GM19372 (cell line): ENCODE measurements at regions not wholly inside any gene's neighbourhood (a gene's known extent, or its start where the extent isn't known, plus 50 kb on each side); places are given as distances from the start of the nearest gene placed in this dataset.
"Not testable (repeated sequence)": the region's sequence is repeated elsewhere in the genome, so short reads cannot be mapped to it uniquely, and the experiment has no call there.

ENCODE experiments used
- ATAC-seq: cut with Tn5 transposase; IDR thresholded peaks from one replicate; pipeline ENCODE4 v1.9.1; 2021; ENCODE audit warnings: mild to moderate bottlenecking, low read depth, moderate library complexity; ENCODE audit not compliant: unreplicated experiment

DNA sequence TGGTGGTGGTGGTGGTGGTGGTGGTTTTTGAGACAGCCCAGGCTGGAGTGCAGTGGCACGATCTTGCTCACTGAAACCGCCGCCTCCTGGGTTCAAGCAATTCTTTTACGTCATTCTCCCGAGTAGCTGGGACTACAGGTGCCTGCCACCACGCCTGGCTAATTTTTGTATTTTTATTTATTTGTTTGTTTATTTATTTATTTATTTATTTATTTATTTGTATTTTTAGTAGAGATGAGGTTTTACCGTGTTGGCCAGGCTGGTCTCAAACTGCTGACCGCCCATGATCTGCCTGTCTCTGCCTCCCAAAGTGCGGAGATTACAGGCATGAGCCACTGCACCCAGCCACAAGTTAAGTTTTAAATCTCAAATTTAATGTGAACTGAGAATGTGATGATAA is 126.5 kb downstream of the PCDH18 start:
- ATAC-seq = not testable (repeated sequence)

DNA sequence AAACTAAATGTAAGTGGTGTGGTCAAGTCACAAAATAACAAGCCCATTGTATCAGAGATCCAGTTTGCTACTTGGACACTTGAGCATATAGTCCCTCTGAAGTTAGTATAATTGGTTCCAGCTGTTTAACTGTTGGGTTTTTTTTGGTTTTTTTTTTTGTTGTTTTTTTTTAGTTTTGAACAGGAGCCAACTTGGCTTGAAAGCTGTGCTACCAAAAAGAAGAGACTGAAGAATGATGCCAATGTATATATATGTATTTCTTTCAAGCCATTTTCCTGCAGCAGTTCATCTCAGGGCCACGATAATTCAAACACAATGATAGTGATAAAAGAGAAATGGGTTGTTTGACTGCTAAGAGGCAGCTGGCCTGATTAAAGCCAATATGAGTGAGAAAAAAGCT is 138.3 kb downstream of the PCDH18 start:
- ATAC-seq = no peak

DNA sequence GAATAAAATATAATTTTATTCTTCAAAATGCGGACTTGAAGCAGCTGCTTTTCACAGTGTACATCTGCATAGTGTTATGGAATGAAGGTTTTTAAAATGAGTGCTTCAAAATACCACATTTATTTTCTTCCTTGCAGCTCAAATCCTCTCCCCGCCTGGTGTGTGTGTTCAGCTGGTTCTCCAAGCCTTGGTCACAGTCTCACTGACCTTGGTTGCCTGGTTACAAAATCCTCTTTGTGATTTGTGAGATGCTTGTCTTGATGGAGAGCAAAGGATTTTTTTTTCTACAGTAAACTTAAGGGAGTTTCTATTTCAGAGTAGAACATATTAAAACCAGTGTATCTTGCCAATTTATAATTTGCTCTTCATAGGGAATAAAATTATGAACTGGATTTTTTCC is 139.2 kb downstream of the PCDH18 start:
- ATAC-seq = no peak

DNA sequence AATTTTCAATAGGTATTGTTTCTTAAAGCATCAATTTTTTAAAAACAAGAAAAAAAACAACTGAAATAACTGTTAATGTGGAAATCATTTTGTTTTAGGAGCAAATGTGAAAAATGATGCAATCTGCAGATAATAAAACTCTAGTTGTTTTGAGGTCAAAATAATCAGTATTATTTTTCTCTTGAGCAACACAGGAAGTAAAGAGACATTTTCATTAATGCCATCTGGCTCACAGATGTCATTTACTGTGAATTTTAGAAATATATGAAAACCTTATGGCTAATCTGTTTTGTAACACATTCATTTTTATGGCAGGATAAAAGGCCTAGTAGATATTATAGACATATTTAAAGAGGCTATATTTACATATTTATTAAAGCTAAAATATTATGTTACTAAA is 141.6 kb downstream of the PCDH18 start:
- no peak for ATAC-seq

DNA sequence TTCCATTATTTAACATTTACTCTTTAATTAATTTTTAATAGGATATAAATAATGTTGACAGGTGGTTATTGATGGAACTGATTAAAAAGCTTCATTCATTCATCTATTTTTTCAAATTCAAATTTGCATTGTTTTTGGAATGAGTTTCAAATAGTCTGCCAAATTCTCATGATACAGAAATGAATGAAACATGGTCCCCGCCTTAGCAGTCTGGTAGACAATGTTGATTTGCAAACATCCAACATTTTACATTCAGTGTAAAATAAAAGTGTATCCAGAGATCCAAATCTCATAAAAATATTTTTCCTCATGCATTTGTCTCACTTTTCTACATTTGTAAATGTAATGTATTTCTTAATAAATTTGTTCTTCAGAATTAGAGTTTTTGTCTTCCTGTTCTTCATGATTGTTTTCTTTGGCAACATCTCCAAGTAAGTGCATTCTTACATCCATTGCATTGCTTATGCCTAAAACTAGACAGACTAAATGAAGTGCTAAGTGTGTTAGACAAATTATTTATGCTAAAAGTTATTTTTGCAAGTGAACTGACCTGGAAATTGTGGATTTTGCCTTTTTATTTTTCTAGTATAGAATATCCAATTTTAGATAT is 142.3 kb downstream of the PCDH18 start:
- ATAC-seq = no peak

DNA sequence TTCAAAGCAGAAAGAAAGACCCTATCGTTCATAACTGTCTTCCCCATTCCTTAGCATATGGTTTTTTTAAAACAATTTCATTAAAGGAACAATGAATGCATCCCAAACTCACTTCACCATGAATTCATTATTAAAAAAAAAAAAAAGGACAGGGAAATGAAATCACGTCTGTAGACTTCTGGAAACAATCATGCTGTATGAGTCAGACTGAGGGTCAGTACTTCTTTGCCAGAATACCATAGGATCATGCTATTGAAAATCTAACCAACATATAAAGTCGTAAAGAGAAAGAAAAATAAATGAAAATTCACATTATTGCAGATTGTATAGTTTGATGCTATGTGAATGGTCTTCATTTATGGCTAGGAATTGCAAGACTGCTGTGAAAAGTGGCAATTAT is 144.4 kb downstream of the PCDH18 start:
- ATAC-seq = no peak

DNA sequence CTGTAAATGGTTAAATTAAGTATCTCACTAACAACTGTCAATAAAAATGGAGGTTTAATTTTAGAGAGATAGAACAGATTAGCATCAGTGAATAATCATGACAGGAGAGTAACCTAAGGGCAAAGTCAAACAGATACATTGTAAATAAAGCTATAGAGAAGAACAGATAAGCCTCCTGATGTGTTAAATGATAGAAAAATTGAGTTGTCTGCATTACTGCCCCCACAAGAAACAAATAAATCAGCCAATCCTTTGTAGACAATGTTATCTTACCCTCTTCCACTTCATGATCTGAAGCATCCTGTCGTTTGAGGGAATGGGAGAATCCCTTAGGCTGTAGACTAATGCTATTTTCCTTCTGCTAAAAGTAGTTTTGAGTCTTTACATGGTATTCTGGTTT is 147.8 kb downstream of the PCDH18 start:
- no peak for ATAC-seq

DNA sequence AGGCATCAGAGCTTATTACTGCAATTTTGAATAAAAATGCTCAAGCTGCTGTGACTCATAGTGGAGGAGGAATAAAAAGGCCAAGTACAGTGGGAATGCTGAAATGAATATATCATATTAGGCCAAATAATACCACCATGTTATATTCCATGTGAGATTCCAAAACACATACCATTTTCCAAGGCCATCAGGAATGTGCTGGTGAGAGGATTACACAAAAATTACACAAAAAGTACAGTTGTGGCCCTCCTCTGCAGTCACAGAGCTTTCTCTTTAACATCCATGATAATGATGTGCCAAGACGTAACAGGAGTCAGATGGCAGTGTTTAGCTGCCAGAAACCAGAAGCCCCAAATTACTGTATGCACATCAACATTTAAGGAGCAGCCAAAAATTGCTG is 153.5 kb downstream of the PCDH18 start:
- ATAC-seq = no peak

DNA sequence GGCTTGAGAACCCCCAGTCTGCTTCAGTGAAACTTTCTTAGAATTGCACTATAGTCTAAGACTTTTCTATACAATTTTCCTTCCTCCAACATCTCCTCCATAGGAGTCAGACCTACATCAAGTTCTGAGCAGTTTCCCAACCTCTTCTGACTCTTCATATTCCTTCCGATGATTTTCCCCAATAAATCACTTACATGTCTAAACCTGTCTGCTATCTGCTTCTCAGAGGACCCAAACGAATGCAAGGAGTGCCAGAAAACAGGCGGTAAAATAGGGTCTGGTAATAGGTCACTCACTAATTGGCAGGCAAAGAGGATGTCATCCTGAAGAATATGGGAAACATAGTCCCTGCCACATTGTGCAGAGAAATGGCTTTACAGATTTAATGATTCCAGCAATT is 153.9 kb downstream of the PCDH18 start:
- ATAC-seq = no peak

DNA sequence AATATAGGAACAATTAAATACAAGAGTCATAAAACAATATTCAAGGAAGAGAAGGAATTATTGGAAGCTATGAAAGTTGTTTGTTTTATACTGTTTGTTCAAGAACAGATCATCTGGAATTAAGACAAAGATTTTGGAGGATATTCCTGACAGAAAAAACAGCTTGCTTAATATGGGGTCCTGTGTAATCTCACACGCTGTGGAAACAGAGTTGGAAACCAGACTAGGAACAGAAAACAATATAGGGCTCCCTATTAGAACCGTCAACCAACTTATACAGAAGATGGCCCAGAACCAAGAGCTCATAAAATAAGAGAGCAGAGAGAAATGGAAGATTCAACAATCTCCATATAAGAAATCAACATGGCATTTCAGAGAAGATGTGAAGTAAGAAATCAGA is 156.0 kb downstream of the PCDH18 start:
- ATAC-seq = no peak

DNA sequence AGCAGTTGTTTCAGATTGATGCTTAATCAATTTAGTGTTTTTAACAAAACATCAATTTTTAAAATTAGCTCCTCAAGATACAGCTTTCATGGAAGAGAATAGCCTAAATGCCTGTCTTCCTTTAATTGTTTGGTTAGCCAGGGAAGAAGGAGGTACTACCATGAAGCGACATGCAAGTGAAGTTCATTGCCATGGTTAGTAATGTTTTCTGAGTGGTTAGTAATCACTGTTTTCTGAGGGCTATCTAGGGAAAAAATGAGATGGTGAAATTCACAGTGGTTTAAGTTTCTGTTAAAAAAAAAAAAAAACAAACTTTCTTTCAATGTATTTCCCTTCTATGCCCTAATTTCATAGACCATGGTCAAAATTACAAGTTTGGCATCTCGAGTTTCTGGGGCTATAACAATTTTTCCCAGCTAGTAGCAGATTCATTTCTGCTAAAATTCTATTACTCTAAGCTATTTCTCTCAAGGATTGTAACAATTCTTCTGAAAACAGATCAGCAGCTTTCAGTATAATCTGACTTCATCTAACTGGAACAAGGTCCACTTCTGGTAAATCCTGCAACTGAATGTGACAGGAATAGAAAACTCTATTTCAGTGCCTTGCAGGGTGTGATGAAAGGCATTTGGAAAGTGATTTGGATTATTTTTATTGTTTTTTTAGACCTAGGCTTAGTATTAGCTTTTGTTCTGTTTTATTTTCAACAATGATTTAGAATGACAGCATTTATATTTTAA is 157.0 kb downstream of the PCDH18 start:
- ATAC-seq = no peak

DNA sequence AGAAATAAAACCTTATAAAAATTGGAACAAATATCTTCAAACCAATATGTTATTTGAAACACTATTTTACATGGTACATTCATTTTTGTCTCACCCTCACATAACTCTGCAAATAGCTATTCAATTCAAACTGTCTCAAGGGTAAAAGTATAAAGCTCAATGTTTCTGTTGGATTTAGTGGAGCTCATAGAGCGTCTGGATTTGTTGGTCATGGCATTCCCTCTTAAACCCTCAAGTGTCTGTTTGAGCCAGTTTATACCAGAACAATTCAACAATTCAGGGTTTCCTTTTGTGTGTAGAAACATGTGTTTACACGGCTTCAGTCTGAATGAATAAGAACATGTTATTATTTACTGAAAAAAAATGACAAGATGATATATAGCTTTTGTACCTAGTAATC is 161.6 kb downstream of the PCDH18 start:
- ATAC-seq = no peak

DNA sequence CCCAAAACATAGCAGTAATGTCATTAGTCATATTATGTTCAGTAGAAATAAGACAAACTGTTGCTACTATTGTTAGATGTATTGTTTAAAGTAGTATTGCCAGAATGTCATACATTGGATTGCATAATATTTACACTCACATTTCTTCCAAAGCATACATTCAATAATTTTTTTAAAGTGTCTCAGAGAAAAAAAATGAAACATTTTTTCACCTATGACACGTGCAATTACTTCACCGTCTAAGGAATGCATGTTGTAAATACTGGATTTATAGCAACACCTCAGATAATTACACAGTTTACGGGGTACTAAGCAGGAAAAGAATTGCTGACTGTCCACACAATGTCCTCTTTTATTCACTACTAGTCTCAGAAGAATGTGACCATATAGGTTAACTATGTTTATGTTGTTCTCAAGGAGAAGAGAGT is 162.1 kb downstream of the PCDH18 start:
- no peak for ATAC-seq

DNA sequence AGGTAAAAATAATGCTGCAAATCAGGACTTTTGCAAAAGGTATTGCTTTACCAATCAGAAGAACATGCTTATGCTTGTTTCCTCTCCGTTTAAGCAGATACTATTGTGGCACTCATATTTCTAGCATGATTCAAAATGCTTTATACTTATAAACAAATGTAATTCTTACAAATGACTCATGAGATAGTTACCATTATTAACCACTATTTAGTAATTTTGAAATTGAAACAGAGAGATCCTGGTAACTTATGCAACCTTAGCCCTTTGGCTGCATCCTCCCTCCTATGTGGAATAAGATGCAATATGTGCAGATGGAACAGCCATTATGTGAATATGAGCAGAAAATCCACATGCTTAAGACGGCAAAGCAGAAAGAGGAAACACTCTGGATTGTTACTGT is 164.7 kb downstream of the PCDH18 start:
- no peak for ATAC-seq

DNA sequence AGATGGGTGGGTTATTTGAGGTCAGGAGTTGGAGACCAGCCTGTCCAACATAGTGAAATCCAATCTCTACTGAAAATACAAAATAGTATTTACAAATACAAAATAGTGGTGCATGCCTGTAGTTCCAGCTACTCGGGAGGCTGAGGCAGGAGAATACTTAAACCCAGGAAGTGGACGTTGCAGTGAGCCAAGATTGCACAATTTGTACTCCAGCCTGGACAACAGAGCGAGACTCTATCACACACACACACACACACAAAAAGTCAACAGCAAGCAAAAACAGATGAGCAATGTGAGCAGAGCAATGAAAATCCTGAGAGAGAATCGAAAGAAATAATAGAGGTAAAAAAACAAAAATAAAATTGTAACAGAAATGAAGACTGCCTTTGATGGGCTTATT is 168.8 kb downstream of the PCDH18 start:
- no peak for ATAC-seq

DNA sequence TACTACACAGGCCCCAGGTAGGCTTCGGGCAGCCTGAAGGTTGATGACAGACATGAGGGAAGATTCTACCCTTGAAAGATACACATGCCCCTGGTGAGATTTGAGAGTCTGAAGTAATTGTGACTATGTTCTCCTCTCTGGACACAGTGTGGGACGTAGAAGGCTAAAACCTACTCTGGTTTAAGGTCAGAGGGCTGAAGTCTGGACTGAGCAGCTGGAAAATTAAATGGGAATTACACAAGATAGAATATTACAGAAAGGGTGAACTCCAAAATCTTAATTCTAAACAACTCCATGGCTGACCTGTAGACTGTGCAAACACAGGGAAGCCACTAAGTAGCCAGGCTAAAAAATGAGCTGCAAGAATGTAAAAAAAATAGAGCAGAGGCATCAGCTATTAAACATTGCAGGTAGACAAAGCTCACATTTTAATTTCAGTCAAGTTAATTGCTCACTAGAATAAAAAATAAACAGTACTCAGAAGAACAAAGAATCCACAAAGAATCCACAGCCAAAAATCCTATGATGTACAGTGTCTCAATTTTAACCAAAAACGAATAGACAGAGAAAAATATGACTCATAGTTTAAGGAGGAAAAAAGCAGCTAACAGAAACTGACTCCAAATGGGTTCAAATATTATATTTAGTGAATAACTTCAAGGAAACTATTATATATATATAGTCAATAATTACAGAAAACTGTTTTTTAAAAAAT is 170.4 kb downstream of the PCDH18 start:
- no peak for ATAC-seq

DNA sequence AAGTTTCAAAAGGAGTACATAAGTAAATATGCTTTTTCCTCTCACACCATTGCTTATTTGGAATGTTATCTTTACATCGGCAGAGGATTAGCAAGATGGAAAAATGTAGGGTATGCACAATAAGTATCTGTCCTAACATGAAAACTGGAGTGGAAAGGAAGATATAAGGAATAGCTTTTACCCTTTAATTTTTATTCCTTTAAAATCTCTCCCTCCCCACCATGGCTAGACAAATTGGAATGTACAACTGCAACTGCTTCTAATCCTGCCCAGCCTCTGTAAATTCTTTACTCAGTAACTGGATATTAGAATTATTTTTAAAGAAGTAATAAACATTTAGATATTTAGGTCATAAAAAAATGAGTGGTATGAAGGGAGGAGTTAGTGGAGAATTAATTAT is 171.5 kb downstream of the PCDH18 start:
- no peak for ATAC-seq

DNA sequence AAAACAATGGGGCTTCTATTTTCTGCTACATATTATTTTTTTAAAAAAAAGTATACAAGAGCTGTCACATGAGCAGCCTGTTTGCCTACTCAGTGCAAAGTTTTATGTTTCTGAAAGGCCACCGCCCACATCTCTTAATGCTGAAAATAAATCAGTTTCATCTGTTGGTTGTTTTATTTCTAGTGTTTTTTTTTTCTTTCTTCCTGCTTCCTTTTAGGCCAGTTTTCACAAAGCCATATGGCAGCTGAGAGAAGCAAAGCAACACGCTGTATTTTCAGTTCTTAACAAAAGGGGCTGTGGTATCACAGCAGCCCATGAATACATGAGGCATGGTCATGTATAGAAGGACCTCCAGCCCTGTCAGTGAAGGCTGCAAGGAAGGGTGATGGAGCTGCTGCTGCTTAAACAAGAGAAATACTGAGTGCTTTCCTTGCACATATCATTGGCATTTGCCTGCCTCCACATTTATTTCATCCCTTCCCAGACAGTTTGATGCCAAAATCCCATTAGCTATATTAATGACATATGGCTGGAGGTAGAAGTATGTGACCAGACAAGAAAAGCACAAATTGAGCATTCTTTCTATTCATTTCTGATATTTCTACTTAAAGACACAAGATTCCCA is 172.5 kb downstream of the PCDH18 start:
- ATAC-seq = no peak

DNA sequence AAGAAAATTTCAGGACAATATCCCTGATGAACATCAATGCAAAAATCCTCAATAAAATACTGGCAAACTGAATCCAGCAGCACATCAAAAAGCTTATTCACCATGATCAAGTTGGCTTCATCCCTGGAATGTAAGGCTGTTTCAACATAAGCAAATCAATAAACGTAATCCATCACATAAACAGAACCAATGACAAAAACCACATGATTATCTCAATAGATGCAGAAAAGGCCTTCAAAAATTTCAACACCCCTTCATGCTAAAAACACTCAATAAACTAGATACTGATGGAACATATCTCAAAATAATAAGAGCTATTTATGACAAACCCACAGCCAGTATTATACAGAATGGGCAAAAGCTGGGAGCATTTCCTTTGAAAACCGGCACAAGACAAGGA is 177.7 kb downstream of the PCDH18 start:
- not testable (repeated sequence) for ATAC-seq

DNA sequence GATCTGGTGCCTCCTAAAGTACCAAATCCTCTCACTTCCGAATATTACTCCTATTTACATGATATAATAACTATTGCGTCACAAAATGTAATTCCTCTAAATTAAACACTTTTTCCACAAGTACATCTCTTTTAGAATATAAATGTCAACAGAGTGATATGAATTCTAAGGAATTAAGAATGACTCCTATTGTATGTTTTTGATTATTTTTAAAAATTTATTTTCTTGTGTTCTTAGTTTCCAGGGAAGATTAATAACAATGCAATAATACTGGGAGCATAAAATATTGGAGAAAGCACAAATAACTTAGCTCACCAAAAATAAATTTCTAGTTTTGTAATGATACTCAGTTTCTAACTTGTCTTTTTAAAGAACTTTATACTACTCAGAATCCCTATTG is 184.9 kb downstream of the PCDH18 start:
- no peak for ATAC-seq

DNA sequence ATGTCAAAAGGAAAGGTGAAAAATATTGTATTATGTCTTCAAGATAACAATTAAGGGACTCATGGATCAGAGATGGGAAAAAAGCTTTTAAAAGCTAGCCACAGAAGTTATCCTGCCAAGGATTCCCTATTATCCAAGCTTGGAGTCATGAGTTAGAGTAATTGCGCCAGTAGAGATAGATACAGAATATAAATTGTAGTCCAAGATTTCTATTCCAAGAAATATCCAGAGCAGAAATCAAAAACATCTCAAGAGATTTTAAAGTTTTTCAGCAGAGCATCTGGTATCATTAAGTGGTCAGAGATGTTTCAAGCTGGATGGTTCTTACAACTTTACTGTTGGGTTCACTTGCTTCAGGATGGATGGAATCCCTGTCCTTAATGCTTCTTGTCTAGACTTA is 186.7 kb downstream of the PCDH18 start:
- ATAC-seq = no peak
